IMR-90 (cell line): ENCODE measurements at regions not wholly inside any gene's neighbourhood (a gene's known extent, or its start where the extent isn't known, plus 50 kb on each side); places are given as distances from the start of the nearest gene placed in this dataset.

Experiments used
- ATAC-seq: fragments of 200-7000 bp; cut with Tn5 transposase; 2 replicates; pipeline ENCODE4 v1.9.1; 2020; ENCODE audit warnings: low read depth, mild to moderate bottlenecking, moderate library complexity
- BruUV-seq: library from RNA; stranded (reverse); fragments of 400-500 nt; replicated peaks from 2 replicates; lab custom pipeline; 2021; lab: Mats Ljungman, UMichigan
- CTCF ChIA-PET: fragments of 300-600 bp; formaldehyde crosslinking; extraction: SDS; loops from one replicate; lab custom pipeline; 2021; ENCODE audit warnings: antibody characterized with exemption; lab: Yijun Ruan, JAX
- POLR2A ChIA-PET: fragments of 300-600 bp; sonication (Branson Sonifier 250); formaldehyde crosslinking; loops from one replicate; lab custom pipeline; 2022; ENCODE audit warnings: antibody characterized with exemption; ENCODE audit not compliant: unreplicated experiment; lab: Charles Lee
- DNase-seq: peaks from one replicate; pipeline ENCODE4 v3.0.0; 2013
- H2AFZ ChIP-seq: replicated peaks from 2 replicates; pipeline ENCODE3; 2013; ENCODE audit warnings: low read length, mild to moderate bottlenecking; ENCODE audit not compliant: poor library complexity
- H2AK5ac ChIP-seq: 2 replicates; pipeline ENCODE4 v1.6.1; 2013; ENCODE audit warnings: low read depth, low read length, inconsistent platforms
- H2AK9ac ChIP-seq: replicated peaks from 2 replicates; pipeline ENCODE3; 2013; ENCODE audit warnings: mild to moderate bottlenecking, low read depth, low read length, moderate library complexity; ENCODE audit not compliant: poor library complexity
- H2BK120ac ChIP-seq: 2 replicates; pipeline ENCODE4 v1.6.1; 2013; ENCODE audit warnings: low read depth, low read length, inconsistent platforms
- H2BK15ac ChIP-seq: 3 replicates; pipeline ENCODE4 v1.6.1; 2013; ENCODE audit warnings: low read depth, low read length, inconsistent platforms
- H2BK20ac ChIP-seq: 2 replicates; pipeline ENCODE4 v1.6.1; 2013; ENCODE audit warnings: low read depth, mild to moderate bottlenecking, inconsistent platforms, low read length, moderate library complexity
- H2BK5ac ChIP-seq: 2 replicates; pipeline ENCODE4 v1.6.1; 2013; ENCODE audit warnings: mild to moderate bottlenecking, low read depth, low read length, inconsistent platforms; ENCODE audit not compliant: poor library complexity, severe bottlenecking
- H3K14ac ChIP-seq: replicated peaks from 2 replicates; pipeline ENCODE4 v1.6.1; 2013; ENCODE audit warnings: low read depth, low read length, inconsistent platforms
- H3K18ac ChIP-seq: 2 replicates; pipeline ENCODE4 v1.6.1; 2013; ENCODE audit warnings: low read depth, low read length, control low read depth
- H3K23ac ChIP-seq: 2 replicates; pipeline ENCODE4 v1.6.1; 2013; ENCODE audit warnings: low read depth, low read length, inconsistent platforms
- H3K27ac ChIP-seq: 2 replicates; pipeline ENCODE4 v1.5.1; 2013; ENCODE audit warnings: mild to moderate bottlenecking, control low read depth, low read length; ENCODE audit not compliant: insufficient read depth
- H3K27me3 ChIP-seq: 2 replicates; pipeline ENCODE4 v1.6.1; 2013; ENCODE audit warnings: low read length; ENCODE audit not compliant: control insufficient read depth, insufficient read depth
- H3K36me3 ChIP-seq: 2 replicates; pipeline ENCODE4 v1.6.1; 2013; ENCODE audit warnings: low read length, mixed read lengths; ENCODE audit not compliant: control insufficient read depth, insufficient read depth
- H3K4ac ChIP-seq: 2 replicates; pipeline ENCODE4 v1.6.1; 2013; ENCODE audit warnings: low read depth, low read length, inconsistent platforms
- H3K4me1 ChIP-seq: 2 replicates; pipeline ENCODE4 v1.6.1; 2013; ENCODE audit warnings: low read length, mixed read lengths; ENCODE audit not compliant: control insufficient read depth, insufficient read depth
- H3K4me2 ChIP-seq: 2 replicates; pipeline ENCODE4 v1.6.1; 2013; ENCODE audit warnings: low read depth, mild to moderate bottlenecking, control low read depth, low read length, moderate library complexity
- H3K4me3 ChIP-seq: 2 replicates; pipeline ENCODE4 v1.5.1; 2013; ENCODE audit warnings: low read depth, mild to moderate bottlenecking, control low read depth, low read length, moderate library complexity; ENCODE audit not compliant: insufficient read depth
- H3K56ac ChIP-seq: 2 replicates; pipeline ENCODE4 v1.6.1; 2013; ENCODE audit warnings: low read length, inconsistent platforms; ENCODE audit not compliant: insufficient read depth; ENCODE audit errors: extremely low read depth
- H3K79me1 ChIP-seq, 2 experiments: 2 replicates each; pipeline ENCODE4 v1.6.1; 2013; ENCODE audit warnings: low read length in 2 of 2, inconsistent platforms in 1 of 2, low read depth in 1 of 2
- H3K9ac ChIP-seq: 2 replicates; pipeline ENCODE4 v1.6.1; 2013; ENCODE audit warnings: low read depth, low read length, control low read depth
- H3K9me1 ChIP-seq: 2 replicates; pipeline ENCODE4 v1.6.1; 2013; ENCODE audit warnings: low read length, inconsistent platforms; ENCODE audit not compliant: insufficient read depth
- H3K9me3 ChIP-seq: 2 replicates; pipeline ENCODE4 v1.6.1; 2013; ENCODE audit warnings: low read length; ENCODE audit not compliant: control insufficient read depth, insufficient read depth
- H4K20me1 ChIP-seq: 2 replicates; pipeline ENCODE4 v1.6.1; 2013; ENCODE audit warnings: low read length, inconsistent platforms; ENCODE audit not compliant: insufficient read depth
- H4K5ac ChIP-seq: 2 replicates; pipeline ENCODE4 v1.6.1; 2013; ENCODE audit warnings: mild to moderate bottlenecking, low read depth, low read length, control low read depth
- H4K8ac ChIP-seq, 2 experiments: 2 replicates each; pipeline ENCODE4 v1.6.1; 2013; ENCODE audit warnings: low read depth in 2 of 2, low read length in 2 of 2, control low read depth in 1 of 2, inconsistent platforms in 1 of 2
- H4K91ac ChIP-seq: 2 replicates; pipeline ENCODE4 v1.6.1; 2013; ENCODE audit warnings: low read depth, low read length, inconsistent platforms; ENCODE audit not compliant: insufficient read depth
- BHLHE40 ChIP-seq: fragments of 150-350 bp; IDR thresholded peaks from 2 replicates; pipeline ENCODE4 v1.6.1; 2016; ENCODE audit warnings: mild to moderate bottlenecking, low read depth, low read length
- CEBPB ChIP-seq: IDR thresholded peaks from 2 replicates; pipeline ENCODE4 v1.6.1; 2012; ENCODE audit warnings: low read depth, low read length, improper control_type of control experiment
- CHD1 ChIP-seq: IDR thresholded peaks from 2 replicates; pipeline ENCODE4 v1.6.1; 2012; ENCODE audit warnings: low read depth, low read length, improper control_type of control experiment
- FOS ChIP-seq: fragments of 150-350 bp; IDR thresholded peaks from 2 replicates; pipeline ENCODE4 v1.6.1; 2016; ENCODE audit warnings: low read depth, low read length
- MAFK ChIP-seq: IDR thresholded peaks from 2 replicates; pipeline ENCODE4 v1.6.1; 2012; ENCODE audit warnings: low read depth, low read length, improper control_type of control experiment
- MAZ ChIP-seq: IDR thresholded peaks from 2 replicates; pipeline ENCODE4 v1.6.1; 2012; ENCODE audit warnings: low read depth, mild to moderate bottlenecking, low read length, improper control_type of control experiment, moderate library complexity, borderline replicate concordance
- MXI1 ChIP-seq: IDR thresholded peaks from 2 replicates; pipeline ENCODE4 v1.6.1; 2012; ENCODE audit warnings: low read depth, mild to moderate bottlenecking, low read length, moderate library complexity, borderline replicate concordance
- NFE2L2 ChIP-seq: fragments of 150-350 bp; IDR thresholded peaks from 2 replicates; pipeline ENCODE4 v1.6.1; 2016; ENCODE audit warnings: low read depth, mild to moderate bottlenecking, low read length
- POLR2A ChIP-seq: IDR thresholded peaks from 2 replicates; pipeline ENCODE4 v1.6.1; 2012; ENCODE audit warnings: mild to moderate bottlenecking, low read depth, low read length
- RAD21 ChIP-seq: IDR thresholded peaks from 2 replicates; pipeline ENCODE4 v1.6.1; 2012; ENCODE audit warnings: low read length, improper control_type of control experiment
- RCOR1 ChIP-seq: IDR thresholded peaks from 2 replicates; pipeline ENCODE4 v1.6.1; 2012; ENCODE audit warnings: mild to moderate bottlenecking, low read length, improper control_type of control experiment; ENCODE audit not compliant: insufficient replicate concordance
- RFX5 ChIP-seq: IDR thresholded peaks from 2 replicates; pipeline ENCODE4 v1.8.0; 2012; ENCODE audit warnings: low read depth, mild to moderate bottlenecking, low read length, moderate library complexity
- SMC3 ChIP-seq: fragments of 150-350 bp; IDR thresholded peaks from 2 replicates; pipeline ENCODE4 v1.6.1; 2016; ENCODE audit warnings: low read depth, mild to moderate bottlenecking, antibody characterized with exemption, low read length, moderate library complexity
- WGBS, 2 experiments: methylation state at CpG; one replicate each; pipeline versions ENCODE4 v1.1.5 to v1.1.7; 2013; ENCODE audit warnings: missing lambda C conversion rate in 2 of 2; ENCODE audit not compliant: insufficient read length in 1 of 2; ENCODE audit errors: extremely low coverage in 2 of 2; 5-methylcytosine and 5-hydroxymethylcytosine counted together
- dilution Hi-C: fragments of 300-500 bp; cut with HindIII; formaldehyde crosslinking; loops from one replicate; pipeline ENCODE4 v1.14.3; 2018; ENCODE audit warnings: low sequenced_read_pairs; ENCODE audit not compliant: unreplicated experiment
- in situ Hi-C: fragments of 300-500 bp; cut with MboI; formaldehyde crosslinking; loops from 3 replicates; pipeline ENCODE4 v1.14.3; 2019; ENCODE audit warnings: low sequenced_read_pairs, inconsistent platforms, mixed read lengths
- intact Hi-C: fragments of 100-400 bp; cut with micrococcal nuclease; formaldehyde crosslinking; loops from 2 replicates; pipeline ENCODE4 v1.10.0; 2022
- TF ChIP-seq, protein P1 (sequence below): conservative IDR thresholded peaks from 2 replicates; pipeline ENCODE4 v1.5.1; 2012; ENCODE audit warnings: mild to moderate bottlenecking, low read depth, low read length, improper control_type of control experiment
- TF ChIP-seq, protein P2 (sequence below): fragments of 150-350 bp; IDR thresholded peaks from 2 replicates; pipeline ENCODE4 v1.6.1; 2016; ENCODE audit warnings: low read depth, mild to moderate bottlenecking, low read length, moderate library complexity, borderline replicate concordance
- TF ChIP-seq, protein P3 (sequence below): fragments of 150-350 bp; IDR thresholded peaks from 2 replicates; pipeline ENCODE4 v1.6.1; 2017; ENCODE audit warnings: mild to moderate bottlenecking, antibody characterized with exemption, low read length, low read depth

DNA sequence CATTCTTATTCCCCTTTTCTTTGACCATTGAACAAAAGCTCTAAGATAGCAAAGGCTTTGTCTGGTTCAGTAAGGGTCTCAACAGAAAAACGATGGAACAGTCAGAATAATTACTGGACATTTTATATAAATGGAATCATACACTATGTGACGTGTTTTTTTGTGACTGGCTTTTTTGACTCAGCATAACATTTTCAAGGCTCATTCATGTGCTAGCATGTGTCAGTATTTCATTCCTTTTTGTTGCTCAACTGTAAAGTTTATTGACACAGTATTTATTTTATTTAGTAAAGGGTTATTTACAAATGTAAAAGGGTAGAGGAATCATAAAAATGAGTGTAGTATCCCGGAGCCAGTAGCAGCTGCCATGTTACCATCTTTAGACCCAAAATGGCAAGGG, 226.2 kb downstream of the CDRT15L2 start:
- no peak overlapping the region for H3K14ac ChIP-seq
- H3K4me3 ChIP-seq, result no peak overlapping the region
- no peak overlapping the region for H2AFZ ChIP-seq
- BruUV-seq, result no TSS peak
- no peaks in the 10 kb centered on the region for H3K4me1 ChIP-seq
- dilution Hi-C loops, result no loop called here
- ChIA-PET CTCF (no interaction called here), POLR2A (no interaction called here)
- H4K91ac ChIP-seq, result no peak overlapping the region
- in situ Hi-C loops, result loop anchor here (10.0 kb wide), 1 partner anchor 189 kb away; no protein-coding TSS in a partner anchor
- no peak overlapping the region for H3K23ac ChIP-seq
- H2BK15ac ChIP-seq, result no peak overlapping the region
- no peak overlapping the region for H3K27ac ChIP-seq
- no peak overlapping the region for H3K4me2 ChIP-seq
- no peak overlapping the region for H3K4ac ChIP-seq
- no peak overlapping the region for H2BK5ac ChIP-seq
- DNase-seq (no peak), ATAC-seq (no peak)
- no peak for TF ChIP-seq RAD21
- no peak for TF ChIP-seq POLR2A
- no peak for TF ChIP-seq RCOR1
- TF ChIP-seq RFX5, result no peak
- no peak for TF ChIP-seq CHD1
- TF ChIP-seq FOS, result no peak
- TF ChIP-seq, protein P1, sequence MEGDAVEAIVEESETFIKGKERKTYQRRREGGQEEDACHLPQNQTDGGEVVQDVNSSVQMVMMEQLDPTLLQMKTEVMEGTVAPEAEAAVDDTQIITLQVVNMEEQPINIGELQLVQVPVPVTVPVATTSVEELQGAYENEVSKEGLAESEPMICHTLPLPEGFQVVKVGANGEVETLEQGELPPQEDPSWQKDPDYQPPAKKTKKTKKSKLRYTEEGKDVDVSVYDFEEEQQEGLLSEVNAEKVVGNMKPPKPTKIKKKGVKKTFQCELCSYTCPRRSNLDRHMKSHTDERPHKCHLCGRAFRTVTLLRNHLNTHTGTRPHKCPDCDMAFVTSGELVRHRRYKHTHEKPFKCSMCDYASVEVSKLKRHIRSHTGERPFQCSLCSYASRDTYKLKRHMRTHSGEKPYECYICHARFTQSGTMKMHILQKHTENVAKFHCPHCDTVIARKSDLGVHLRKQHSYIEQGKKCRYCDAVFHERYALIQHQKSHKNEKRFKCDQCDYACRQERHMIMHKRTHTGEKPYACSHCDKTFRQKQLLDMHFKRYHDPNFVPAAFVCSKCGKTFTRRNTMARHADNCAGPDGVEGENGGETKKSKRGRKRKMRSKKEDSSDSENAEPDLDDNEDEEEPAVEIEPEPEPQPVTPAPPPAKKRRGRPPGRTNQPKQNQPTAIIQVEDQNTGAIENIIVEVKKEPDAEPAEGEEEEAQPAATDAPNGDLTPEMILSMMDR, result no peak
- TF ChIP-seq, protein P2, sequence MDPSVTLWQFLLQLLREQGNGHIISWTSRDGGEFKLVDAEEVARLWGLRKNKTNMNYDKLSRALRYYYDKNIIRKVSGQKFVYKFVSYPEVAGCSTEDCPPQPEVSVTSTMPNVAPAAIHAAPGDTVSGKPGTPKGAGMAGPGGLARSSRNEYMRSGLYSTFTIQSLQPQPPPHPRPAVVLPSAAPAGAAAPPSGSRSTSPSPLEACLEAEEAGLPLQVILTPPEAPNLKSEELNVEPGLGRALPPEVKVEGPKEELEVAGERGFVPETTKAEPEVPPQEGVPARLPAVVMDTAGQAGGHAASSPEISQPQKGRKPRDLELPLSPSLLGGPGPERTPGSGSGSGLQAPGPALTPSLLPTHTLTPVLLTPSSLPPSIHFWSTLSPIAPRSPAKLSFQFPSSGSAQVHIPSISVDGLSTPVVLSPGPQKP, result no peak
- TF ChIP-seq CEBPB, result no peak
- TF ChIP-seq BHLHE40, result no peak
- no peak for TF ChIP-seq SMC3
- no peak for TF ChIP-seq MXI1
- no peak for TF ChIP-seq MAFK
- TF ChIP-seq, protein P3, sequence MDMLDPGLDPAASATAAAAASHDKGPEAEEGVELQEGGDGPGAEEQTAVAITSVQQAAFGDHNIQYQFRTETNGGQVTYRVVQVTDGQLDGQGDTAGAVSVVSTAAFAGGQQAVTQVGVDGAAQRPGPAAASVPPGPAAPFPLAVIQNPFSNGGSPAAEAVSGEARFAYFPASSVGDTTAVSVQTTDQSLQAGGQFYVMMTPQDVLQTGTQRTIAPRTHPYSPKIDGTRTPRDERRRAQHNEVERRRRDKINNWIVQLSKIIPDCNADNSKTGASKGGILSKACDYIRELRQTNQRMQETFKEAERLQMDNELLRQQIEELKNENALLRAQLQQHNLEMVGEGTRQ, result no peak
- no peak for TF ChIP-seq NFE2L2
- no peak for TF ChIP-seq MAZ
- no peak overlapping the region for H3K18ac ChIP-seq
- no peak overlapping the region for H2AK9ac ChIP-seq
- H3K36me3 ChIP-seq, result no peaks in the 10 kb centered on the region
- H3K56ac ChIP-seq, result no peak overlapping the region
- no peak overlapping the region for H2BK20ac ChIP-seq
- no peaks in the 10 kb centered on the region for H3K9me1 ChIP-seq
- no peak overlapping the region for H2AK5ac ChIP-seq
- H3K79me1 ChIP-seq, result no peaks in the 10 kb centered on the region
- no peak overlapping the region for H4K5ac ChIP-seq
- no peak overlapping the region for H3K9ac ChIP-seq
- H4K8ac ChIP-seq, result no peak overlapping the region
- H3K9me3 ChIP-seq, result no peaks in the 10 kb centered on the region
- H2BK120ac ChIP-seq, result no peak overlapping the region
- intact Hi-C loops, result no loop called here
- 57% methylated on average over 1 of the region's 3 CpGs; no CpG with 5 or more reads in 1 of the 2 experiments for WGBS, 2 experiments
- no peaks in the 10 kb centered on the region for H4K20me1 ChIP-seq
- no peaks in the 10 kb centered on the region for H3K27me3 ChIP-seq
